Fibroblast of mammary gland (primary cell): ENCODE measurements at regions not wholly inside any gene's neighbourhood (a gene's known extent, or its start where the extent isn't known, plus 50 kb on each side); places are given as distances from the start of the nearest gene placed in this dataset.

Source experiments
- DNase-seq: peaks from one replicate; pipeline ENCODE4 v3.0.0-alpha.2; 2010; ENCODE audit warnings: low read depth
- H3K4me3 ChIP-seq: 2 replicates; pipeline ENCODE4 v1.5.1; 2011; ENCODE audit warnings: low read depth, mild to moderate bottlenecking, low read length, moderate library complexity; ENCODE audit not compliant: control insufficient read depth
- CTCF ChIP-seq: conservative IDR thresholded peaks from 2 replicates; pipeline ENCODE4 v1.5.1; 2011; ENCODE audit warnings: low read depth, low read length, inconsistent platforms; ENCODE audit not compliant: control insufficient read depth, insufficient read depth

- no peak overlapping the region for H3K4me3 ChIP-seq
- no peak for DNase-seq
- TF ChIP-seq CTCF, result no peak
Measured at GRCh38 chr6:21501021-21501354, 92.6 kb upstream of the SOX4 start.

- DNase-seq, result no peak
- TF ChIP-seq CTCF, result no peak
- no peak overlapping the region for H3K4me3 ChIP-seq
Measured at GRCh38 chr6:21501815-21502214, 91.7 kb upstream of the SOX4 start.

- DNase-seq, result no peak
- H3K4me3 ChIP-seq, result no peak overlapping the region
- no peak for TF ChIP-seq CTCF
Measured at GRCh38 chr6:21502682-21503081, 90.9 kb upstream of the SOX4 start.

GRCh38 chr6:21504790-21505189 is 88.8 kb upstream of the SOX4 start:
- TF ChIP-seq CTCF, result no peak
- no peak overlapping the region for H3K4me3 ChIP-seq
- no peak for DNase-seq

- TF ChIP-seq CTCF, result no peak
- DNase-seq, result no peak
- no peak overlapping the region for H3K4me3 ChIP-seq
Measured at GRCh38 chr6:21505574-21505990, 88.0 kb upstream of the SOX4 start.

GRCh38 chr6:21506126-21506525 is 87.4 kb upstream of the SOX4 start:
- no peak overlapping the region for H3K4me3 ChIP-seq
- DNase-seq, result no peak
- TF ChIP-seq CTCF, result no peak

- H3K4me3 ChIP-seq, result no peak overlapping the region
- TF ChIP-seq CTCF, result no peak
- DNase-seq, result peak; percentile 12
Measured at GRCh38 chr6:21507811-21508210, 85.7 kb upstream of the SOX4 start.
